GM19372 (cell line): ENCODE measurements at regions not wholly inside any gene's neighbourhood (a gene's known extent, or its start where the extent isn't known, plus 50 kb on each side); places are given as distances from the start of the nearest gene placed in this dataset.

Source experiments
- ATAC-seq: cut with Tn5 transposase; IDR thresholded peaks from one replicate; pipeline ENCODE4 v1.9.1; 2021; ENCODE audit warnings: mild to moderate bottlenecking, low read depth, moderate library complexity; ENCODE audit not compliant: unreplicated experiment

DNA sequence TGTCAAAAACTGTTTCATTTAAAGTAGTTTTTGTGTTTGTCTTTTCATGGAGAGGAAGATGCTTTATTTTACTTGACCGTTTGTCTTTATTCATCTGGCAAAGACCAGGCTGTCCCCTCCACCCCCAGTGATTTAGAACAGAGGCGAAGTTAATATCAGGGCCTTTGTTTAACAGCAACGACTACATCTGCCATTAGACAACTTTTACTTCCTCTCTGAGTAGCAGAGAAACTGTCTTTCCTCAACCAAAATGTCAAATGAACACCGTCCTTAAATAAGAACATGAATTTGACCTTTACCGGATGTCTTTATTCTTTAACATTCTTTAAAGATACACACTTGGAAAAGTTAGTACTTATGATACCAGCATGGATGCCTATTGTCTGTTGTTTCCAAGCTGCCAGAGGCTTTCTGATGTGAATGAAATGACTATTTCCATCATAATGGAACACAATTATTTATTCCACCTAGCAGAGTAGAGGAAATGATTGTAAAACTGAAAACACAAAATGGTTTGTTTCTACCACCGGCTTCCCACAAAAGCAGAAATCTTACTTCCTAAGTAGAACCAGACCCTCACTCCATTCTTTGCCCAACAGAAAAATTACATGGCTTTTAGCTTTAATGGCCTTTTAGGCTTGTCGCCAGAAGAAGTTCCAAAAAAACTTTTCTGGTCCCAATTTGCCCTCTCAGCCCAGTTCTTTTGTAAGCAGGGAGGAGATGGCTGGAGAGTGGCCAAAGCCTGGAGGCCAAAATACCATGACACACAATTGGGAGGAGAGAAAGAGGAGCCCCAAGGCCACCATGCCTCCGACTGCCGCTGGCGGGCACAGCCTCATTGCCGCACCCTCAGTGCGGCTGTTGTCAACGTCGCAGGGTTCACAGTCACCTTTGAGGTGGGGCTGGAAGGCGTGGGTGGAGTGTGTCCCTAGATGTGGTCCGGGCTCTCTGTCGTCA, 168.5 kb downstream of the TEX36 start:
- no peak for ATAC-seq

DNA sequence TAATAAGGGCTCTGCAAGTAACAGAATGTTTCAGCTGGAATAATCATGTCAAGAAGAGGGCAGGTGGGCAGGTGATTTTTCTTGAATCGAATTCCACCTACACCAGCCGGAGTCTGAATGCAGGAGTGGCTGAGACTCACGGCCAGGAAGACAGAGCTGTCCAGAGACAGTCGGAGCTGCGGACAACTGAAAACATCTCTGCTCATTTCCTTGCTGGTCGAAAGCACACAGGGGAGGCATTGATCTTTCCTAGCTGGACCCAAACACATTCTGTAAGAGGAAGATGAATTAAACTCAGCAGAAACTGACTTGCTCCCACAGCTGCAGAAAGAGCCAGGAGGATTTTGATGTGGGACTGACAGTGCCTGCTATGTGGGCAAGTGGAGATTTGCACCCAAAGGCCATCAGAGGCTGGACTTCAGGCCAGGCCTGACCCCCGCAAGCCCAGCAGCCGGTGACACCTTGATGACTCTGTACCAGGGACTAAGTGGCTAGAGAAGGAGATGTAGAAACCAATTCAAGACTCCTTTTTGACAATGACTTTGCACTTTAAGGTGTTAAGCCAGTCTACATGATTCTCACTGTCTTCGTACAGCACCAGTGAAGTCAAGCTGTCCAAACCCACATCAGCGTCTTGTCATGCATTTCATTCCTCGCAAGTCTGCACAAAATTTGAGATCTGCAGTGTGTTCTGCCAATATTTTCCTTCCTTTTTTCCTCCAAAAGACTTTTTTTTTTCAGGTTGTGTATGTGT, 169.4 kb downstream of the TEX36 start:
- ATAC-seq, result no peak

DNA sequence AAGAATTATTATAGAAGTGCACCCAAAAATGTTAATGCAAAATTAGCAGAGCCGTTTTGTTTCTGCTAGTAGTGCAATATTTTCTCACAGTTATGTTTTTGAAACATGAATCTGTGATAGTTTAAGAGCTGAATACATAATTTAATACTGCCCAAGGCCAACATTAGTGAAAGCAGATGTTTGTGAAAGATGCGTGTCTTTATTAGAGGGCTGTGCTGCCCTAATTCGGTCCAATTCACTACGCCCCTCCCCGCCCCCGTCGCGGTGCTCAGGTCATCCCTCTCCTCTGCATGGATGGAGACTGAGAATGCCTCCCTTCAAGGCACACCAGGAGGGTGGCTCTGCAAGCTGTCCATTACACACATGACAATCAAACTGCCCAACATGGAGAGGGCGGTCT, 172.0 kb downstream of the TEX36 start:
- no peak for ATAC-seq

DNA sequence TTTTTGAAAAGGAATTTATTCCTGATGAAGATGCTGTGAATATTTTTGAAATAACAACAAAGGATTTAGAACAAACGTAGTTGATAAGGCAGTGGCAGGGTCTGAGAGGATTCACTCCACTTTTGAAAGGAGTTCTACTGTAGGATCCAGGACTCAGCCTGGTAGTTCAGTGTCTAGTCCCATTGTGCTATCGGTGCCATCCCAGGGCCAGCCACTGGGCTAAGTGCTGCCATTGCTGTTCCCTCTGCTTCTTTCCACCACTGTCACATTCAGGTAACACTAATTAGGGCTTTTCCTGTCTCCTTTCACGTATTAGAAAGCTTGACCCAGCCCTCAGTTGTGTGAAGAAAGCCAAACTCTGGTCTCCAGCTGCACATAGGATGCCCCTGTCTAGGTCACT, 177.3 kb downstream of the TEX36 start:
- no peak for ATAC-seq

DNA sequence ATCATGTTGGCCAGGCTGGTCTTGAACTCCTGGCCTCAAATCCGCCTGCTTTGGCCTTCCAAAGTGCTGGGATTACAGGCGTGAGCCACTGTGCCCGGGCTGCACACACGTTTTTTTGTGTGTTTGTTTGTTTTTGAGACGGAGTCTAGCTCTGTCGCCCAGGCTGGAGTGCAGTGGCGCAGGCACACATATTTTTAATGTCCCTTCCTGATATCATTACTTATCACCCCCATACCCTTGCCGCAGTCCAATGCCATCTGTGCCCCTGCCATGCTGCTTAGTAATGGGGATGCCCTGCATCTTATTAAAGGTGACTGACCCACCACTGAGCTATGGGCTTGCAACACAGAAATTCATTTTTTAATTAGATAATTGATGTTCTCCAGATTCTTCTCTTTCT, 180.7 kb downstream of the TEX36 start:
- ATAC-seq, result no peak

DNA sequence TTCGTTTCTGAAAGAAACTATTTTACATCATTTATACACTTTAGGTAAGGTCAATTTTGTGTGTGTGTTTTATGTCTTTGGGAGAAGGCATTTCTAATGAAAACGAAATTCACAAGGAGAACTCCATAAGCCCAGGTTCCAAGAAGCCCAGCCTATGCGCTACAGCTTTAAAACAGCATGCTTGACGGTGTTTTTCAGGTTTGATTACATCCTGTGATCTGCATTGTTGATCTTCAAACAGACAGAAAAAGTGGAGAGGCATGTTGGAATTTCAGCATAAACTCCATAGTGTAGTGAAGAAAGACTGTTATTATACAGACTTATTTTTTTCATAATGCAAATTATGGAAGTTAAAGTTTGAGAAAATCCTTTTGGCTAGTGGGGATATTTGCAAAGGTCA, 187.6 kb downstream of the TEX36 start:
- no peak for ATAC-seq

DNA sequence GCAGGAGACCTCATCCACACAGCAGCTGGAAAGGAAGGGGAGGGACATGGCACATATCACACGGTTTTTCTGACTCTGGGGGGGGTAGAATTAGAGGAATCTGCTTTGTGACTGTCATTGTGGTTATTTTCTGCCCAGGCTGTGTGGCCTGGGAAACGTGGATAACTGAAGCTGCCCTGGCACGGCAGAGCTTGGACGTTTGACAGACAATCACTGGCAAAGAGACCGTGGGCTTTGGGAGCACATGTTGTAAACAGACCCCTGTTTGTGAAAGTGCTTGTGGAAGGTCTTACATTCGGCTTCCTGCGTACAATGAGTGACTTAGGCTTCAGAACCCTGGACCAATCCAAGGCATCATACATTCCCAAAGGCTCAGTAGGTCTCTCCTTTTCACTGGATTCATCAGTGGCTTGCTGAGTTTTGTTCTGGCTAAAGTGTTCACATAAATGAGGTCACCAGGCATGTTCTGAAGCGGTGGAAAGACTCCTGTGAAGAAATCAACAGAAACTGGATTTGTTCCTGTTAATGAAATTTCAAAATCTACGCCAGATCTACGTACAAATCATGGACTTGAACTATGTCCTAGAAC, 188.2 kb downstream of the TEX36 start:
- no peak for ATAC-seq

DNA sequence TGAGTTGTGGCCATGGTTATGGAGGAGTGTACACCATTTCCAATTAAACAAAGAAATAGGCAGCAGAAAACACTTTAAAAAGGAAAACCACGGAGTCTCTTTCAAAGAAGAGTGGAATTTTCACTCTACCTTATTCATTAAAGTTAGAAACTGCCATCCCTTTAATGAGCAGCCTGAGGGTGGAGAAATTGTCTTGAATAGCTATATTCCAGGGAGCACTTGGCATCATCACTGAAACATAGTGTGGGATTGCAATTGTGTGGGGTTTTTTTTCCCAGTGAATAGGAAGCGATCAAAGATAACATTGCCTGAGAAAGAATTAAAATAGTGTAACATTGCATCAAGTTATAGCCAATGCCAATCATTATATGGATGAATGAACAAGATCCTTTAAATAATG, 191.6 kb downstream of the TEX36 start:
- no peak for ATAC-seq

DNA sequence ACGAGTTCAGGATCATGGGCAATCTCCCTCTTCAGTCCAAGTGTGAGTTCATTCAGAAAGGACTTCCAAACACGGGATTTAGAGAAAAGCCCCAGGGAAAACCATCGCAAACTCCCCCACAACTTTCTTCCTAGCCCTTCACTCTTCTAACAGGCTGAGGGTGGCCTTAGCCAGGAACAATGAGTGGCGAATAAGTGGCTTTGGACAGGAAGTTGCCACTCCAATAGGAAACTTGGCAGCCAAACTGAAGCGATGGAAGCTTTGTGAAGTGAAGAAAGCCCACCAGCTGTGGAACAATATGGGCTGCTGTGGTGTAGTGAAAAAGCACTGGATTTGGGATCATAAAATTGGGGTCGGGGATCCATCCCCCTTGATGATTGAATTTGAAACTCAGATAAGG, 193.2 kb downstream of the TEX36 start:
- ATAC-seq, result no peak

DNA sequence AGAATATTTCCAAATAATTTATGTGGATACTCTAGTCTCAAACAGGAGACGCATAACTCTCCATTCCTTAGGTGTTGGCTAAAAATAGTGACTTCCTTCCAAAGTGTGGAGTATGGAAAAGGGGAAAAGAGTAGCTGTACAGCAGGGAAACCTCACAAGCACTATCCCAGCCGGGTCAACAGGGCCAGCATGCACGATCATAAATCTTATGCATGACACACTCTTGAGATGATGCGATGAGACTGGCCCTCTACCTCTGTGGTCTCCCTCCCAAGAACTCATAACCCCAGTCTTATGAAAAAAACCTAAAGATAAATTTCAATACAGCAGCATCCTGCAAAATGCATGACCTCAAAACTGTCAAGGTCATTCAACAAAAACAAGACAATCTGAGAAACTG, 197.3 kb downstream of the TEX36 start:
- ATAC-seq, result no peak

DNA sequence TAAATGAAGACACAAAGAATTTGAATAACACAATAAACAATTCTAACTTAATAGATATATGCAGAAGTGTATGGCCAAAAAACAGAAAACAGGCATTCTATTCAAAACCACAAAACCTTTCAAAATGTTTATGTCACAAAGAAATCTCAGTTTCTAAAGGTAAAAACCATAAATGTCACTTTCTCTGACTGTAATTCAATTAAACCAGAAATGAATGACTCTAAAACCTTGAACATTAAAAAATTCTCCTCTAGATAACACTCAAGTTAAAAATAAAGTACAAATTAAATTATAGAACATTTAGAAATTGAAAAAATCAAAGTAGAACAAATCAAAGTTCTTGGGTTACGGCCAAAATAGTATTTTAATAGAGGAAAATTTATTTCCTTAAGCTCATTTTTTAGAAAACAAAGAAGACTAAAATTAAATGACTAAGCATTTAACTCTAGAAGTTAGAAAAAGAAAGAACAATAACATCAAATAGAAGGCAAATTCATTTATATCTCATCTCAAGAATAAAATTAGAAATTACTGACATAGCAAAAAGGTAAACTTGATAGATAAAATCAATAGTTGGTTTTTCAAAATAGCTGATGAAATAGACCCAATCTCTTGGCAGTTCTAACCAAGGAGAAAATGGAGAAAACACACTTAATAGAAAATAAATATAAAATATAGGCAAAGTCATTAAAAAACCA, 198.8 kb downstream of the TEX36 start:
- ATAC-seq, result no peak

DNA sequence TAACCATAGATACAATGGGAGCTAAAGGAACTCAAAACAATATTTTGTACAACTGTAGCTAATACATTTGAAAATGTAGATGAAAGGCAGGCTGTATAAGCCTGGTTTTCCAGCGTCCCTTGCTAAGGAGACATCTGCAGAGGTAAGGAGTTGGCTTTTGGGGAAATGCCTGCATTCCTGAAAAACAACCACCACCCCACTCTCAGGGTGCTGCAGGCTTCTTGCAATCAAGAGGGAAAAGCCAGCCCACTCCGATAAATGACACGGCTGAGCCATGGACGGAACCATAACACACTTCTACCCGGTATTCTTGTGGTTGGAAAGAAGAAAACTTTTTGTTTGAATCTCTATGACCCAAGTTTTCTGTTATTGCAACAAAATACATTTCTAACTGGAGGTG, 200.3 kb downstream of the TEX36 start:
- ATAC-seq, result no peak

DNA sequence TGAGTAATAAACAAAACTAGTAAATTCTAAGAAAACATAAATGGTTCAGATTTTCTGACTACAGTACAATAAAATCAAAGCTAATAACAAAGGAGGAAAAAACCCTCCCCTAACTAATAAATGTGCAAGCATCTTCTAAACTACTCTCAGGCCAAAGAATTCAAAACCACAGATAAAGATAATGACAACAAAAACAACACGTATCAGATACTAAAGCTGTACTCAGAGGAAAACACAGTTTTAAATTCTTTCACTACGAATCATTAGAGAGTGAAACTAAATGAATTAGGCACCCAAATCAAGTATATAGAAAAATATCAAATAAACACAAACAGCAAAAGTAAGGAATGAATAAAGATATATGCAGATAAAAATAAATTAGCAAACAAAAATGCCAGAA, 200.9 kb downstream of the TEX36 start:
- ATAC-seq, result no peak

DNA sequence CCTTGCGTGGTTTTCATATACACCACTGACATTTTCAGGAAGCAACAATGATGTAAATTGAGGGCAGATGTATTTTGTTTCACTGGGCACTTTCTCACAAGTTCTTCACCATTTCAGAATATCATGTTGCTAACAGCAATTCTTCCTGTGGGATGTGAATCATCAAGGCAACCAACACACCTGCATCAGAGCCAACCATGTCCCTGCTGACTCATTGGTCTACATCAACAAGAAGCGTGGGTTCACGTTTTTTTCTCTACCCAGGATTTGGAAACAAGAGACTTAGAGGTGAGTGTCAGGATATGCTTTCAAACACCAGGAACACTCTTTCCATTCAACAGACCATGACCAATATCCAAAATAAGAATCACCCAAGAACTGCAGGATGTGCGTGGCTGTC, 203.9 kb downstream of the TEX36 start:
- ATAC-seq, result no peak

DNA sequence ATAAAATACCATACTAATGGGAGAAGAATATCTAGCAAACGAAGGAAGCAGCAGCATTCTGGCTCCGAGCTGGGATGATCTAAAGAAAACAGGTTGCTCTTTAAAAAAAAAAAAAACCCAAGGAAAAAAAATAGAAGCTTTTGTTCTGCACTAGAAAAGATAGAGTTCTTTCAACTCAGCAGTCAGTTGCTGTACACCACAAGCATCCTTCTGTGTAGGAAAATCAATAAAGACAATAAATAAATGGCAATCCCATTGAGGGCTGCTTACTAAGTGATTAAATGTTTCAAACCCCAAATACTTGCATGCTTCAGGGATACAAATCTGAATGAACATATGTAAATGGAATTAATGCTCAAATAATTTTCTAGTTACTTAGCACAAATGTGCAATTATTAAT, 207.1 kb downstream of the TEX36 start:
- ATAC-seq, result no peak

DNA sequence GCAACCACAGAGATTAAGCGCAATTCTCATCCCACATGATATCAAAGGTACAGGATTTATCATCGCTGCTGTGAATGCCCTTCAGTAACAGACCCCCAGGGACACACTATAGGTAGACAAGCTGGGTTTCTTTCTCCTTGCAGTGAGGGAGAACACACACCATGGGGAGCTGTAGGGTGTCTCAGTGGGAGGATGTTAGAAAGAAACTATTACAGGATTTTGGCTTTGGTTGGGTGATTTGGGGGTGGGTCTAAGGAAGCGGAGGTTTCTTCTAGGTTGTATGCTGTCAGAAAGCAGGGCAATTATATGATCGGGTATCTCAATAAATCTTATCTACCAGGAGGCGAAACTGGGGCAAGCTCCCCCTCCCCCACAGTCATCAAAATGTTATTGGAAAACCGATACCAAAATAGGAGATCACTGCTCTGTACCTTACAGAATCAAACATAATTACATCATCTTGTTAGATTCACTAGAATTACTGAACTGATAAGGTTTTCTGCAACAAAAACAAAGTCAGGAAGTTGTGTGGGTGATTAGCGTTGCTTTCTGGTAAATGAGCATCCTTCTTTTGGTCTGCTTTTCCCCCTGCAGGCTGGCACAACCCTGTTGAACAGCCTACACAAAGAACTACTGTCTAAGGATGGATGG, 209.7 kb downstream of the TEX36 start:
- no peak for ATAC-seq

DNA sequence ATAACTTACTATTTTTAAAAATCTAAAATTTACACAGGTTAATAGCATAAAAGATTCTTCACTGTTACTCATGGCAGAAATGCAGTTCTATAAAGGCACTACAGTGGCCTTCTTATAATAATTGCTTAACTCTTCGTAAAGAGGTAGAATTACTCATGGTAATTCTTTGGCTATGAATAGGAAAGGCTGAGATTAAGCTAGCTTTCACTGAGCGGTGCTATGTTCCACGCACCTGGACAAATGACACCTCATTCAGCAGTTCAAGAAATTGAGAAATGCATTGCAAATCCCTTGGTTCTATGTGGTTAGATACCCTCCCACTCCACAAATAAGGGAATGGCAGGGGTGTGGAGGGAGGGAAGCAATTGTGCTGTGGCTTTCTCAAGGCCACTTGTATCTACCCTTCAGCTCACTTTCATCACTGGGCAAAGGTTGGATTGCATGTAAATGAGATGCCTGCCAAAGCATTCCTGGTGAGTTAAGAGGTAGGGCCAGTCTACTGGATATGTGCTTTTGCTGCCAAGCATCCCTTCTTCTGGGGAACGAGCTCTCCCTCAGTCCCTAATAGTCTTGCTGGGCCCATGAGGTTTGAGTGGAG, 210.9 kb downstream of the TEX36 start:
- no peak for ATAC-seq

DNA sequence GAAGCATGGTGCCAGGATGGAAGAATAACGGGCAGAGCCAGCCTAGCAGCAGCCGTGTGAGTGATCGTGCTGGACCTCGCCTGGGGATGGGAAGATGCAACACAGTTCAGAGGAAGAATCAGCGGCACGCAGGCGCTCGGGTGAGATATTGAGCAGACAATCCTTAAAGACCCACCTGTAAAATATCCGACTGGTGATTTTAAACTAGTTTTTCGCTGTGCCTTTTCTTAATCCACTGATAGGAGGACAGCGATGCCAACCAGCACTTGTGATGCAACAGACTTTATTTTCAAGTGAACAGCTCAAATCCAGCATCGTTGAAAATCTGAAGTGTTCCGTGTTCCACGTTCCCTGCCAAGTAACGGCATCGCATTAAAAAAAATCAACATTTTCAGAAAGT, 214.7 kb downstream of the TEX36 start:
- no peak for ATAC-seq

DNA sequence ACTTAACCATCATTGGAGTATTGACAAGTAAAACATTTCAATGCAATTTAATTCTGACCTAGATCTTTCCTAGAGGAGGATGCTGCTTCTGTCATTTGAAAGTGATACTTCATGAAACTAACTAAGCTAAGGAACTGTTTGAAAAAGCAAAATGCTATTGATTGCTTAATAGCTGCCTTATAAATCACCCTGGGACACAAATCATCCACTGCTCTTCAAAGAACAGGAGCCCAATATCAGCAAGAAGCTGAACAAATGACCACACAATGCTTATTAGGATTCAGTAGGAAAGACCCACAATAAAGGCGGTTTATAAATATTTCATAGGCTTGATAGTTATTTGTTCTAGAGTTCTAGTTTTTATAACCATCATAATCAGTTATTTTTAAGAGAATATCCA, 216.3 kb downstream of the TEX36 start:
- ATAC-seq, result no peak

DNA sequence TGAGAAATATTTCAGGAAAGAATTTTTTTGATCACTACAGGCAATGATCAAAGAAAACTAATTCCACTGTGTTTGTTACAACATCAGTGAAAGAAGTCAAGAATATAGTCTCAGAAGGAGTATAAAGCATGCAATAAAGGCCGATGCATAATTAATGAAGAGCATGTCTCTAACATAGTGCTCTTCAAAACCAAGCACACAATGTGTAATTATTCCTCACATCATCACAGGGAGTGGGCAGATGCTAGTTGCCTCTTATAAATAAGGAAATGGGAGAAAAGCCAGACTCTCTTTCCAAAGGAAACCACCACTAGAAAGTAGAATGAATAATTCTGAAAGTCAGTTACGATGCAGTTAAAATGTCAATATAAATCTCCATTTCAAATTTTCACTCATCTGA, 220.1 kb downstream of the TEX36 start:
- no peak for ATAC-seq
